NCI-H2196 (cell line): ENCODE measurements at regions not wholly inside any gene's neighbourhood (a gene's known extent, or its start where the extent isn't known, plus 50 kb on each side); places are given as distances from the start of the nearest gene placed in this dataset.
"Not testable (repeated sequence)": the region's sequence is repeated elsewhere in the genome, so short reads cannot be mapped to it uniquely, and the experiment has no call there.

Experiments
- DNase-seq: peaks from one replicate; lab custom pipeline; 2025; ENCODE audit not compliant: unreplicated experiment; lab: John Stamatoyannopoulos, UW

DNA sequence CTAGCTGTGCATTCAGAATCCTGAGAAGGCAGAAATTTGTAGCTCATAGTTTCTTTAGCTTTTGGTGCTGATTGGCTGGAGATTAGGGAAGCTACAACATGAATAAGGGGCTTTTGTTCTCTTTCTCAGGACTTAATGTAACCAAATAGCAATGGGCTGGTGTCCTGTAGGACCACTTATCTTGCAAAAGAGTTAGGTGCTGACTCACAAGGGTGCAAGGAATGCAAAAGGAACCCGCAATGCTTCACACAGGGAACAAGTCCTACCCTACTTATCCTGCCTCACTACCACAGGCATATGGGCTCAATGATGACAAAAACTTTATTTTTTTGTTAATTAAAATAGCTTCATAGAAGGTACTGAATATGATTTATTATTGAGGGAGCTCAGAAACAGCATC lies 541.5 kb downstream of the AMY1C start:
- DNase-seq, result no peak

DNA sequence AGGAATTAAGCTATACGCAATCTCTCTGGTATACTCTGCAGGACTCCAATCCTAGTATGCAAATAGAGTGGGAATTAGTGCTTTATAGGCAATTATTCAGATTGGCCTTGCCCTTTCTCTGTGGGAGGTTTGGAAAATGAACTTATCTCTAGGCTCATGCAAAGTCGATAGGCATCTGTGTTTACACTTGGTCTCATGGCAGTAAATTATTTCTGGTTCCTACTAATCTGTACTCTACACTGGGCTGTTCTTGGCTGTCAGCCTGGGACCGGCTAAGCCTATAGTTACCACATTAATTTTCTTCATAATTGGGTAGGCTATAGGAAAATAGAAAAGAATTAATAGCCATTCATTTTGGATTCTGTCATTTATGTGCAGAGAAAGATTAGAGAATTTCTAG lies 544.6 kb downstream of the AMY1C start:
- no peak for DNase-seq

DNA sequence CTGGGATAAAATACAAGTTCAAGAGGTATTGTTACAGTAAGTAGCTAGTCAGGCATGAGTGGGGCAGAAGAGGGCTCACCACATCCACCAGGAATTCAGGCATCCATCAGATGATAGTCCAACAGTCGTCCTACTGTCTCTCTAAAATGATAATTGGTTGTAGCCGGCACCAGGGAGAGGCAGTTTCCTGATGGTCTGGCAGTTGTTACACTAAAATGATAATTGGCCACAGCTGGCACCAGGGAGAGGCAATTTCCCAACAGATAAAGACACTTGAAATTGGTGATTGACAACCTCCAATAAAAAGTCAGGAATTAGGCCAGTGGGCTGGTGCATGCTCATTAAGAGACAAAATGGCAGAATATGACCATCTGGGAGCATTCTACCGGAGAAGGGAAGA lies 545.8 kb downstream of the AMY1C start:
- no peak for DNase-seq

DNA sequence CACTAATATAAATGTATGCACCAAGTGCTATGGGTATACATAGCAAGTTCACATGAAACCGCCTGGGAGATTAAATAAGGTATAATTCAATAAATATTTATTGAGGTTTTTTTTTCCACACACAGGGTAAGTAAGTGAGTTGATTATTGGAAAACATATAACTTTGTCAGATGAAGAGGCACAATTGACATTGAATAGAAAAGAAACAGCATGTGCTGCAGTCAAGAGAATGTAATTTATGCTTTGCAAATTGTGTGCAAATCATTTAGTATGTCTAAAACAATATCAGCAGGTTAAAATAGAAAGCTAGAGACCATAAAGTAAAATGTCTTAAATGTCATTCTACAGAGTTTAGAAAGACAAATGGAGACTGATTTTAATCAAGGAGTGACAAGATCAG lies 560.0 kb downstream of the AMY1C start:
- no peak for DNase-seq

DNA sequence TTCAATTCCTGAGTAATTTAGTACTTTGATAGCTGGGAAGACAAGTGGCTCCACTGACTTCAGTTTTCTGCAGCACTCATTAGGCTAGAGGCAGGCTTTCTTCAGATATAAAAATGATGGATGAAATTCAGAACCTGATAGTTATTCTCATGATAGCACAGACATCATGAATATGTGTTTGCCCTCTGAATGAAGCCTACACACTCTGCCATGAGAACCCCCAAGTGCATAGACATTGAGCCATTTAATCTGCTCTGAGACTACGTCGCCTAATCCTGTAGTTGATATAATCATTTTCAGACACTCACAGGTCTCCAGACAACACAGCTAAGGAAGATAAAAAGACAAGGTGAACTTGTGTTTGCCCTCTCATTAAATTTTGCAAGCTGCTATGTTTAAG lies 566.1 kb downstream of the AMY1C start:
- no peak for DNase-seq

DNA sequence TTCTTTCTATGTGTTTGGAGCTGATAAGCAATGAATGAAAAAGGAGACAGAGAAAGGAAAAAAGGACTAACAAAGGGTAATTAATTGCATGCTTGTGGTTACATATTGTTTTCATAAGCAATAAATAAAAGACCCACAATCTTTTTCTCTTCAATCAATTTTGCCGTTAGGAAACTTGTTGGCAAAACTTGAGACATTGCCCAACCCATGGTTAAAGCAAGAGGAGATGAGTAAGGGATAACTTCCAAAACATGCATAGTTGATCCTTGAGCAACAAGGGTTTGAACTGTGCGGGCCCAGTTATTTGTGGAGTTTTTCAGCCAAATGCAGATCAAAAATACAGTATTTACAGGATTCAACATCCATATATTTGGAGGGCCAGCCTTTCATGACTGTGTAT lies 572.4 kb downstream of the AMY1C start:
- DNase-seq, result no peak

DNA sequence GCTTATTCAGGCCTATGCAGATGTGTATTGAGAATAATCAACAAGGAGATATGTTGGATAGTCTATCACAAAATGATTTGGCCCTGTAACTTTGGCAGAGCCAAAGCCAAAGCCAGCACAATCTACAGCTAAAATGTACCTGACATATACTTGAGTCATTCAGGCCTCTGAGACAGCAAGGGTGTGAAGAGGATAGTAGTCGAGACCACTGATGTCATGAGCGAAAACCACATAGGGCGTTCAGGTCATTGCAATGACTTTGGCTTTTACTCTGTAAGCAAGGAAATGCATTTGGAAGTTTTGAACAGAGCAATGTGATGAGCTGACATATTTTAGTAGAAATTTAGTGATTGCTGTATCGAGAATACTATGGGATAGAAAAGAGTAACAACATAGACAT lies 579.6 kb downstream of the AMY1C start:
- no peak for DNase-seq

DNA sequence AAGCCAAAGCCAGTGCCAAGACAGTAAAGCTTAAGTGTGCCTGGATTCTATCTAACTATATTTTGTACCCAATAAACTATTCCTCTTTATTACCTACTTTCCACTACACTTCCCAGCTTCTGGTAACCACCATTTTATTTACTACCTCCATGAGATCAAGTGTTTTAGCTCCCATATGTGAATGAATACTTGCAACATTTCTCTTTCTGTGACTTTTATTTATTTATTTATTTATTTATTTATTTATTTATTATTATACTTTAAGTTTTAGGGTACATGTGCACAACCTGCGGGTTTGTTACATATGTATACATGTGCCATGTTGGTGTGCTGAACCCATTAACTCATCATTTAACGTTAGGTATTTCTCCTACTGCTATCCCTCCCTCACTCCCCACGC lies 582.1 kb downstream of the AMY1C start:
- no peak for DNase-seq

DNA sequence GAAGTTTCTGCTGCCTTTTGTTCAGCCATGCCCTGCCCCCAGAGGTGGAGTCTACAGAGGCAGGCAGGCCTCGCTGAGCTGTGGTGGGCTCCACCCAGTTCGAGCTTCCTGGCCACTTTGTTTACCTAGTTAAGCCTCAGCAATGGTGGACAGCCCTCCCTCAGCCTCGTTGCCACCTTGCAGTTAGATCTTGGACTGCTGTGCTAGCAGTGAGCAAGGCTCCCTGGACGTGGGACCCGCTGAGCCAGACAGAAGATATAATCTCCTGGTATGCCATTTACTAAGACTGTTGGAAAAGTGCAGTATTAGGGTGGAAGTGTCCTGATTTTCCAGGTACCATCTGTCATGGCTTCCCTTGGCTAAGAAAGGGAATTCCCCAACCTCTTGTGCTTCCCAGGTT lies 588.2 kb downstream of the AMY1C start:
- DNase-seq, result not testable (repeated sequence)

DNA sequence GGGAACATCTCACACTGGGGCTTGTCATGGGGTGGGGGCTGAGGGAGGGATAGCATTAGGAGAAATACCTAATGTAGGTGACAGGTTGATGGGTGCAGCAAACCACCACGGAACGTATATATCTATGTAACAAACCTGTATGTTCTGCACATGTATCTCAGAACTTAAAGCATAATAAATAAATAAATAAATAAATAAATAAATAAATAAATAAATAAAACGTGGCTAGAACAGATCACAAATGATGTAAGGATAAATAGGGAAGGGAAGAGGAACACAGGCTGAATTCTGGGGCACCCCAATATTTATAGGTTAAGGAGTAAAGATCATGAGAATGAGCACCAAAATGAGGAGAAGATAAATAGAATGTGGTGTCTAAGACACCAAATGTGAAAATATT lies 592.2 kb downstream of the AMY1C start:
- no peak for DNase-seq

DNA sequence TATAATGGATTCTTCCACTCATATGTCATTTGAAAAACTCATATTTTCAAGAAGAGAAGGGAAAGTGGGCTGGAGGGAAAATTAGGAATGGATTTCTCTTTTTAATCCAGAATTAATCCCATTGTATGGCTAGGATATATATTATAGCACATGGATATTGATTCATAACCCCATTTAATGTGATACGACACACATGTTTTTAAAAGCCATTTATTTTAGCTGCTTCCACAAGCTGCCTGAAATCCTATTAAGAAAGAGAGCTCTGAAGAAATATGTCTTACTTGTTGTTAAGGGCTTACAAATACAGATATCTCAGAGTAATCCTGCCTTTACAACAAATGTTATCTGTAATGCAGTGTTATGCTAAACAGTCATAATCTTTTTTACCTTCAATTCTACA lies 598.6 kb downstream of the AMY1C start:
- no peak for DNase-seq

DNA sequence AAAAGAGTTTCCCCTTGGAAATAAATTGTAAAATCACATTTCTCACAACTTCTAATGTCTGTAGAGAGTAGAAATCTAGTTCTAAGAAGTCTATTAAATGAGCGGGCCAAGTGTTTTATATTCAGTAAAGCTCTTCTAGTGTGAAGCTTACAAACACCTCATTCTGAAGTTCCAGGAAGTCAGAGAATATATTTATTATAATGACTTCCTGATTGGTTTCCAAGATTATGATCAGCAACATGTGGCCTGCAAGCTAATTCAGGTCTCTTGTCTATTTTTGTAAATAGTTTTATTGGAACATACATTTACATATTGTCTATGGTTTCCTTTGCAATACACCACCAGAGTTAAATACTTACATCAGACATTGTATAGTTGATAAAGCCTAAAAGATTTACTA lies 603.9 kb downstream of the AMY1C start:
- DNase-seq, result no peak

DNA sequence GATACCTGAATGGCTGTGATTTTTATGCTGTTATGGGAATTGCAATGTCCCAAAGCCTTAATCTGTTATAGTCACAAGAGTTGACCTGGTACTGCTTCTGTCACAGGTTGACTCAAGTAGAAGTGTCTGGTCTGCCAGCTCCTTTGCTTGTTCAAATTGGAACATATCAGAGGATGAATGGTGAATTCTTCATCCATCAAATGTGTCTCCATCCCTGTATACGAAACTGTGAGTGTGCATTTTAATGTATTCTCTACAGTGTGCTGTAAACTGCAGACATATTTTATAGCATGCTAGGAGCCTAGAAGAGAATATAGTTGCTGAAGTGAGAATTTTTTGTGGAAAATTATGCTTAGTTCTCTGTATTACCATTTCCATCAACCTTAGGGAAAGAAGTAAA lies 608.4 kb downstream of the AMY1C start:
- DNase-seq, result no peak

DNA sequence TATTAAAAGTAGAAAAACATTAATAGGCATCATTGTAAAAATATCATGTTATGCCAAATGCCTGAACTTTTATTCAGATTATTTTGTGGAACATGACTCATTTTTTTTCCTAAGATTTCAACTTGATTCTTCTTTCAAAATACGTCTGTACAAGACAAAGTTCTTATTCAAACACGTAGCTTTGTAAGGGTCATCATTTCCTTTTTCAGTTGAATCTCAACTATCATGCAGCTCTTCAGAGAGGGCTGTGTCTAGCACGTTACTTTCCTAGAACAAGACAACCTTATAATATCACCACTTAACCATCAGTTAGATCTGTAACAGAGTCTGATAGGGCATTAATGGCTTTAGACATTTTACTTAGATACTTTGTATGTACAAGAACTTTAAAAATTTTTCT lies 608.9 kb downstream of the AMY1C start:
- no peak for DNase-seq

DNA sequence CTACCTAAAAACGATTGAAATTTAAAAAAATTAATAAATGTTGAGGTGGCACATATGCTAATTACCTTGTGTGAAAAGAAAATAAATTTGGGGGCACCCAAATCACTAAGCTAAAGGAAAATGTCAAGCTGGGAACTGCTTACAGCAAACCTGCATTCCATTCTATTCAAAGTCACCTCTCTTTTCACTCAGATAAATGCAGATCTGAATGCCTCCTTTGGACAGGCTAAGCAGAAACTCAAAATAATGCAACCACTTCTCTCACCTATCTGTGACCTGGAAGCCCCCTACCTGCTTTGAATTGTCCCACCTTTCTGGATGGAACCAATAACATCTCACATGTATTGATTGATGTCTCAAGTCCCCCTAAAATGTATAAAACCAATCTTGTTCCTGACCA lies 628.7 kb downstream of the AMY1C start:
- DNase-seq, result no peak

DNA sequence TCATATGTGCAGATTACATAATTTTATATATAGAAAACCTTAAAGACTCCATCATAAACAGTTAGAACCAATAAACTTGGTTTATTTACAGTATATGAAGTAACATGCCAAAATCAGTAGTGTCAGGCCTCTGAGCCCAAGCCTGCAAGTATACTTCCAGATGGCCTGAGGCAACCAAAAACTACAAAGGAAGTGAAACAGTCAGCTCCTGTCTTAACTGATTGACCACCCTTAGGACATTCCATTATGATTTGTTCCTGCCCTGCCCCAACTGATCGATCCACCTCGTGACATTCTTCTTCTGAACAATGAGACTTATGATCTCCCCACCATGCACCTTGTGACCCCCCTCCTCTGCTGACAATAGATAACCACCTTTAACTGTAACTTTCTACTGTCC lies 630.3 kb downstream of the AMY1C start:
- DNase-seq, result no peak

DNA sequence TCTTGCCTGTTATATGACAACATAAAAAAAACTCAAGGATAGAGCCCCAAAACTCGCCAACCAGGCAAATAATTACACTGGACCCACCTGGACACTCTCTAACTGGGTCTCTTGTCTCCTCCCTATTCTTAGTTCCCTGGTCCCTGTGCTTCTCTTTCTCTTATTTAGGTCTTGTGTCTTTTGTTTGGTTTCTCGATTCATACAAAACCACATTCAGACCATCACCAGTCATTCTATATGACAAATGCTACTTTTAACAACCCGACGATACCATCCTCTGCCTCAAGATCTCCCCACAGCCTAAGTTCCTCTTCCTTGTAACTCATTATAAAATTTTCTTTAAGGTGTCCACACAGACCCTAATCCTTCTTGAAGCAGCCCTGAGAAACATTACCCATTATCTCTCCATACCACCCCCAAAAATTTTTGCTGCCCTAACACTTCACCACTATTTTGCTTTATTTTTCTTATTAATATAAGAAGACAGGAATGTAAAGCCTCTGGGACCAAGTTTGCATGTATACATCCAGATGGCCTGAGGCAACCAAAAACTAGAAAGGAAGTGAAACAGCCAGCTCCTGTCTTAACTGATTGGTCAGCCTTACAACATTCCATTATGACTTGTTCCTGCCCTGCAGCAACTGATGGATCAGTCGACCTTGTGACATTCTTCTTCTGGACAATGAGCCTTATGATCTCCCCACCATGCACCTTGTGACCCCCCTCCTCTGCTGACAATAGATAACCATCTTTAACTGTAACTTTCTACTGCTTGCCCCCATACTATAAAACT lies 638.2 kb downstream of the AMY1C start:
- no peak for DNase-seq

DNA sequence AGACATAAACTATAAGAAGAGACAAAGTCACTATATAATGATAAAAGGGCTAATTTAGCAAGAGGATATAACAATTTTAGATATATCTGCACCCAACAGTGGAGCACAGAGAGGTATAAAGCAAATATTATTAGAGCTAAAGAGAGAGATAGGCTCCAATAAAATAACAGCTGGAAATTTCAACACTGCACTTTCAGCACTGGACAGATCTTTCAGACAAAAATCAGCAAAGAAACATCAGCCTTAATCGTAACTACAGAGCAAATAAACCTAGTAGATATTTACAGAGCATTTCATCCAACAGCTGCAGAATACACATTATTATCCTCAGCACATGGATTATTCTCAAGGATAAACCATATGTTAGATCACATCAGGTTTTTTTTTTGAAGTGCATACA lies 642.9 kb downstream of the AMY1C start:
- DNase-seq, result no peak

DNA sequence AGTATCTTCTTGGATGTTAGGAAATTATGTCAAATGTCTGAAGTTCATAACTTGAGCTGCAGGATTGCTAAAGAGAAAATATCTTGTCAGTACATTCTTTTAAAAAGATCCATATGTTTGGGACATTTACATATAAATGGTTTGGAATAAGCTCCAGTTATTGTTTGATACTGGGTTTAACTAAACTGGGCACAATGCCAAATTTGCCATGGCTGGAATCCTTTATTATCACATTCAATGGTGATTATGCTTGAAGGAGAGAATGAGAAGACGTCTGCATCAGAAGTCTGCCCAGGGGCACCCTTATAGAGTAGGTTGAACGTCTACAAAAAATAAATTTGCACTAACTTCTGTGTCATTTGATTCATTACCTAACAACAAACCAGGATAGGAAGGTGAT lies 652.5 kb downstream of the AMY1C start:
- no peak for DNase-seq

DNA sequence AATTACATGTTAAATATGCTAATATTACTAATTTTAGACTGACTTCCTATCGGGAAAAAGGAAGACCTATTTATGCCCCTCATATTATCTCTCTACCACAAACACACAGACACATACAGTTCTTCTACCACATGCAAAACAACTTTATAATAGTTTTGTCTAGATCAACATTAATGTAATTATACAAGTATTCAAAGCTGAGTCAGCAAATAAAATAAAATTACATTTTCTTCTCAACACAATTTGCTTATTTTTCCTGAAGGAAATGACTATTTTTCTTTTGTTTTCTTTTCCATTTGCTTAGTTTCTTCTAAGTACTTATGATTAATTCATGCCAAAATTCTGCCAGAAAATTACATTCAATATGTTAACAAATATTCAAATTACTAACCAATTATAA lies 654.2 kb downstream of the AMY1C start:
- DNase-seq, result no peak

DNA sequence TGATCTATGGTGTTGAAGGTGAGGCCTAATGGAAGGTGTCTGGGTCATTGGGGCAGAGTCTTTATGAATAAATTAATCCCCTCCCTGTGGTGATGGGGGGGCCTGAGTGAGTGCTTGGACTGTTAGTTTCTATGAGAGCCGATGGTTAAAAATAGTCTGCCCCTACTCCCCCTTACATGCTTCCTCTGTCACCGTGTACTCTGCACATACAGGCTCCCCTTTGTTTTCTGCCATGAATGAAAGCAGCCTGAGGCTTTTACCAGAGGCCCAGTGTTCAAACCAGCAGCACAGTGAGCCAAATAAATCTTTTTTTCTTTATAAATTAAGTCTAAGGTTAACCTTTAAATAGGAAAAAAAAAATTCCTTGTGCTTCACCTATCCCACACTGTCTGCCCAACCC lies 657.0 kb downstream of the AMY1C start:
- no peak for DNase-seq

DNA sequence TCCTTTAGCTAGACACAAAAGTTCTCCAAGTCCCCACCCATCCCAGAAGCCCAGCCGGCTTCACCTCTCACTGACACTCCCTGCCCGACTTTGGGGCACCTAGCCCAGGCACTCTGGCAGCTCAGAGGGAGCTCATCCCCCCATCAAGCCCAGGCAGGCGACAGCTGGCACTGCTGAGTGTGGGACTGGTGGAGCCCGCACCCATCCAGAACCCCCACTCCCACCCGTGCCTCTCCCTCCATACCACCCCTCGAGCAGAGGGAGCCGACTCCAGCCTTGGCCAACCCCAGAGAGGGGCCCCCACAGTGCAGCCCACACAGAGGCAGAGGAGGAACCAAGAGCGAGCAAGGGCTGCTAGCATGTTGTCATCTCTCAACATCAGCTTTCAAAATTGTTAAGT lies 658.6 kb downstream of the AMY1C start:
- DNase-seq, result no peak

DNA sequence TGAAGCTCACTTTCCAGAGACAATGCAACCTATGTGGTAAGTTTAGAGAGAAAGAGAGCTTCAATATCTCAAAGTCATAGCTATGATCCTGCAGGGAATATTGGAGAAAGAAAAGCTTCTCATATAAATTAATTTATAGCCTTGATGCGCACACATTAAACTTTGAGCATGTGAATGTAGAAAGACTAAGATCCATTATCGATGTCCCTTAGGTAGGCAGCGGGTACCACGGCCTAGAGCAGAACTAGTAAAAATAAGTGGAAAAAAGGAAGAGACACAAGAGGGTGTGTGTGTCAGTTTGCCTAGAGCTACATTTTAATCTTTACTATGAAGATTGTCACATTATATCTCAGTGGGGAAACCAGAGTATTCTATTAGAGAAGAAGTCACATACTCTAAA lies 685.6 kb downstream of the AMY1C start:
- DNase-seq, result no peak

DNA sequence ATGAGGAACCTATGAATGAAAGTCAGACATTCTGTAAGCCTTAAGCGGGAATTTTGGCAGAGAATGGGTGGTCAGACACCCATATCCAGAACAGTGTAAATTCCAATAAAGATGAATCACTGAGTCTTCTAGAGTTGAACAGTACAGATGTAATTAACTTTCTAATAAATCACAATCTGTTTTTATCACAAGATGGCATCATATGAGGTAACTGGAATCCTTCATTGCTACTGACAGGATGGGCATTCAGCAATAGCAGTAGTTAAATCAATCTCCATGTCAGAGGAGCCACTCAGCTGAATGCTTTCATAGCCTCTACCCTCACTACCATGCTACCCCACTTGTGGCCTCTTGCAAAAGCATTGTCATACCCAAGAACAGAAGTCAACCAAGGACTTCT lies 690.3 kb downstream of the AMY1C start:
- DNase-seq, result no peak
